Fibroblast of skin of right quadriceps (primary cell): ENCODE measurements at regions not wholly inside any gene's neighbourhood (a gene's known extent, or its start where the extent isn't known, plus 50 kb on each side); places are given as distances from the start of the nearest gene placed in this dataset.
"Not testable (repeated sequence)": the region's sequence is repeated elsewhere in the genome, so short reads cannot be mapped to it uniquely, and the experiment has no call there.

Source experiments
- DNase-seq: peaks from one replicate; pipeline ENCODE4 v3.0.0-alpha.2; 2013

- no peak for DNase-seq
These were observed 211.0 kb upstream of the SSTR4 start for GRCh38 chr20:22824077-22824476.

- DNase-seq = peak; percentile 52
These were observed 210.0 kb upstream of the SSTR4 start for GRCh38 chr20:22825076-22825475.

GRCh38 chr20:22825546-22825945 lies 209.6 kb upstream of the SSTR4 start:
- DNase-seq = no peak

GRCh38 chr20:22826306-22827230 lies 208.5 kb upstream of the SSTR4 start:
- no peak for DNase-seq

- DNase-seq = no peak
These were observed 207.2 kb upstream of the SSTR4 start for GRCh38 chr20:22827916-22828315.

GRCh38 chr20:22829356-22829755 lies 205.8 kb upstream of the SSTR4 start:
- DNase-seq = no peak

- no peak for DNase-seq
These were observed 205.0 kb upstream of the SSTR4 start for GRCh38 chr20:22830138-22830537.

GRCh38 chr20:22830715-22831114 lies 204.4 kb upstream of the SSTR4 start:
- not testable (repeated sequence) for DNase-seq

- peak; percentile 72 for DNase-seq
These were observed 201.3 kb upstream of the SSTR4 start for GRCh38 chr20:22833851-22834250.

GRCh38 chr20:22834651-22835256 lies 200.4 kb upstream of the SSTR4 start:
- DNase-seq = no peak

- DNase-seq = peak; percentile 78
These were observed 198.9 kb upstream of the SSTR4 start for GRCh38 chr20:22836211-22836610.

GRCh38 chr20:22836877-22837276 lies 198.2 kb upstream of the SSTR4 start:
- peak; percentile 34 for DNase-seq

GRCh38 chr20:22838001-22838400 lies 197.1 kb upstream of the SSTR4 start:
- no peak for DNase-seq

- DNase-seq = no peak
These were observed 193.3 kb upstream of the SSTR4 start for GRCh38 chr20:22841846-22842245.

GRCh38 chr20:22842793-22843192 lies 192.3 kb upstream of the SSTR4 start:
- DNase-seq = no peak

- DNase-seq = no peak
These were observed 190.2 kb upstream of the SSTR4 start for GRCh38 chr20:22844959-22845358.

- no peak for DNase-seq
These were observed 188.2 kb upstream of the SSTR4 start for GRCh38 chr20:22846863-22847262.

- DNase-seq = no peak
These were observed 186.7 kb upstream of the SSTR4 start for GRCh38 chr20:22848364-22848763.

- peak; percentile 35 for DNase-seq
These were observed 183.3 kb upstream of the SSTR4 start for GRCh38 chr20:22851679-22852346.

GRCh38 chr20:22861231-22861980 lies 173.7 kb upstream of the SSTR4 start:
- peak; percentile 74 for DNase-seq

GRCh38 chr20:22861990-22862389 lies 173.1 kb upstream of the SSTR4 start:
- DNase-seq = peak; percentile 44

GRCh38 chr20:22862671-22863230 lies 172.4 kb upstream of the SSTR4 start:
- no peak for DNase-seq

- no peak for DNase-seq
These were observed 171.3 kb upstream of the SSTR4 start for GRCh38 chr20:22863826-22864225.
